ENCODE measurements at regions not wholly inside any gene's neighbourhood (a gene's known extent, or its start where the extent isn't known, plus 50 kb on each side); places are given as distances from the start of the nearest gene placed in this dataset.

GRCh38 chr6:15792842-15793241 lies 130.0 kb upstream of the DTNBP1 start:
- peaks cover 0 to 5% (median 0%) of the 10 kb centered on the region in 5 donors for H3K27me3 Mint-ChIP-seq
- Histone ChIP-seq H3K36me3 (ENCODE audit: control insufficient read depth in 2 of 3, insufficient read depth in 3 of 3, low read length in 3 of 3) (no peaks in the 10 kb centered on the region), H3K27me3 (ENCODE audit: control insufficient read depth in 2 of 2, insufficient read depth in 2 of 2, low read length in 2 of 2) (no peaks in the 10 kb centered on the region), H3K4me3 (ENCODE audit: low read length) (no peak overlapping the region), H3K9me3 (ENCODE audit: control insufficient read depth in 2 of 3, low read length in 3 of 3) (peaks cover 0 to 2% (median 0%) of the 10 kb centered on the region in 3 experiments), H3K27ac (ENCODE audit: low read depth, low read length) (no peak overlapping the region), H3K4me1 (ENCODE audit: control insufficient read depth in 2 of 2, insufficient read depth in 2 of 2, low read length in 2 of 2) (no peaks in the 10 kb centered on the region)
- CTCF ChIA-PET, result no interaction called here
- ATAC-seq (no peak), DNase-seq (no peak)
- no peak overlapping the region for H3K27ac Mint-ChIP-seq
- H3K36me3 Mint-ChIP-seq, result peaks cover 0 to 10% (median 2%) of the 10 kb centered on the region in 5 donors
- intact Hi-C loops (cut with micrococcal nuclease), result no loop called here
- H3K9me3 Mint-ChIP-seq, result peaks cover 6 to 17% (median 9%) of the 10 kb centered on the region in 11 donors
- POLR2A ChIA-PET, result no interaction called here
- no peak overlapping the region for H3K4me3 Mint-ChIP-seq
- peaks cover 0 to 4% (median 0%) of the 10 kb centered on the region in 7 donors for H3K4me1 Mint-ChIP-seq

DNA sequence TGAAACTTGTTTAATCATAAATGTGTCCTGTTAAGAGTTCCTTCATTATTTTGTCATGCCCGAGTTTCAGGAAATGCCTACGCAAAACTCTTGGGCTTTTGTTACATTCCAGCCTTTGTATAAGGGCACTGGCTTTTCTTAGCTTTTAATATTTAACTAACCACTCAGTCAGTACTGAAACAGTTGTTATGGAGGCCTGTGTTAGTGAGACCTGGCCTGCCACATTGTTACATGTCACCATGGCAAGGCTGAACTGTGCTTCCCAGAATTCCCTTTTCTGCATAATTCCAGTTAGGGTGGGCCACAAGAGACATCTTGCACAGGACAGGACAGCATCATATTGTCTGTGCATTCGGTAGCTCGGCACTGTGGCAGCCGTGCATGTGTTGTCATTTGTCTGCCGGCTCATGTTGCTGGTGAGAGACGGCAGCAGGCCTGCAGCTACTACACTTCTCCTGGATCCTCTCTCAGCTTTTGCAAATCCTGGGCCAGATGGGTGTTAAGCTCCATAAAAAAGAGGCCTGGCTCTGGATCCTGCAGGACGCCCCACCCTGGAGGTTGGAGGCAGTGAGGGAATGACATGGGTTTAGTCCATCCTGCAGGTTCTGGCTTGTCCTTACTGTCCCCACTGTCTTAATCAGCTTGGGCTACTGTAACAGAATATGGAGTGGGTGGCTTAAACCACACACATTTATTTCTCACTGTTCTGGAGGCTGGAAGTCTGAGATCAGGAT lies 128.8 kb upstream of the DTNBP1 start:
- Mint-ChIP-seq H3K27ac (no peak overlapping the region), H3K4me1 (peaks cover 0 to 4% (median 0%) of the 10 kb centered on the region in 7 donors), H3K27me3 (peaks cover 0 to 5% (median 0%) of the 10 kb centered on the region in 5 donors), H3K9me3 (peaks cover 0 to 7% (median 2%) of the 10 kb centered on the region in 11 donors), H3K36me3 (peaks cover 0 to 4% (median 0%) of the 10 kb centered on the region in 5 donors), H3K4me3 (no peak overlapping the region)
- no peak overlapping the region for H3K4me3 ChIP-seq (ENCODE audit: low read length)
- no peak overlapping the region for H3K27ac ChIP-seq (ENCODE audit: low read depth, low read length)
- H3K9me3 ChIP-seq (ENCODE audit: control insufficient read depth in 2 of 3, low read length in 3 of 3), result no peaks in the 10 kb centered on the region
- ChIA-PET CTCF (no interaction called here), POLR2A (no interaction called here)
- ATAC-seq (no peak), DNase-seq (no peak)
- intact Hi-C loops (cut with micrococcal nuclease), result no loop called here
- H3K36me3 ChIP-seq (ENCODE audit: control insufficient read depth in 2 of 3, insufficient read depth in 3 of 3, low read length in 3 of 3), result no peaks in the 10 kb centered on the region
- H3K27me3 ChIP-seq (ENCODE audit: control insufficient read depth in 2 of 2, insufficient read depth in 2 of 2, low read length in 2 of 2), result no peaks in the 10 kb centered on the region
- no peaks in the 10 kb centered on the region for H3K4me1 ChIP-seq (ENCODE audit: control insufficient read depth in 2 of 2, insufficient read depth in 2 of 2, low read length in 2 of 2)

- no peak overlapping the region for H3K4me3 Mint-ChIP-seq
- ChIA-PET POLR2A (no interaction called here), CTCF (no interaction called here)
- peaks cover 0 to 9% (median 2%) of the 10 kb centered on the region in 11 donors for H3K9me3 Mint-ChIP-seq
- H3K36me3 Mint-ChIP-seq, result peaks cover 0 to 4% (median 0%) of the 10 kb centered on the region in 5 donors
- H3K9me3 ChIP-seq (ENCODE audit: control insufficient read depth in 2 of 3, low read length in 3 of 3), result no peaks in the 10 kb centered on the region
- H3K4me1 Mint-ChIP-seq, result no peaks in the 10 kb centered on the region
- no peak overlapping the region for H3K27ac Mint-ChIP-seq
- intact Hi-C loops (cut with micrococcal nuclease), result no loop called here
- no peak overlapping the region for H3K4me3 ChIP-seq (ENCODE audit: low read length)
- no peak overlapping the region for H3K27ac ChIP-seq (ENCODE audit: low read depth, low read length)
- H3K27me3 ChIP-seq (ENCODE audit: control insufficient read depth in 2 of 2, insufficient read depth in 2 of 2, low read length in 2 of 2), result no peaks in the 10 kb centered on the region
- no peaks in the 10 kb centered on the region for H3K4me1 ChIP-seq (ENCODE audit: control insufficient read depth in 2 of 2, insufficient read depth in 2 of 2, low read length in 2 of 2)
- no peak for DNase-seq
- ATAC-seq, result no peak
- peaks cover 0 to 5% (median 0%) of the 10 kb centered on the region in 5 donors for H3K27me3 Mint-ChIP-seq
- H3K36me3 ChIP-seq (ENCODE audit: control insufficient read depth in 2 of 3, insufficient read depth in 3 of 3, low read length in 3 of 3), result no peaks in the 10 kb centered on the region
Observed at GRCh38 chr6:15790116-15790515, 127.3 kb upstream of the DTNBP1 start.

DNA sequence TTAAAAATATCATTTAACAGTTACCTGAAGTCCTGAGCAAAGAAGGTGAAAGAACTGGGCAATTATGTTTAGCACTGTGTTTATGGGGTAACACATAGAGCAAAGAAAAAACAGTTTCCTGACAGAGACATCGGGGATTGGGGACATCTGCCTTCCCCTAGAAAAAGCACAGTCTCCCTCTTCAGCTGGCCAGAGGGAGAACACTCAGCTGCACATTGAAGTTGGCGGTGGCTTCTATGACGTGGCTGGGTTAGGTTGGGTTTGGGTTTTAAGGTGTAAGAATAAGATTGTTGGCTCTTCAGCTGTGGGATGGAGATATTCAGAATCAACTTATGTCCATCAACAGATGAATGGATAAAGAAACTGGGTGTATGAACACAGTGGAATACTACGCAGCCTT lies 124.0 kb upstream of the DTNBP1 start:
- POLR2A ChIA-PET, result no interaction called here
- ATAC-seq, result no peak

DNA sequence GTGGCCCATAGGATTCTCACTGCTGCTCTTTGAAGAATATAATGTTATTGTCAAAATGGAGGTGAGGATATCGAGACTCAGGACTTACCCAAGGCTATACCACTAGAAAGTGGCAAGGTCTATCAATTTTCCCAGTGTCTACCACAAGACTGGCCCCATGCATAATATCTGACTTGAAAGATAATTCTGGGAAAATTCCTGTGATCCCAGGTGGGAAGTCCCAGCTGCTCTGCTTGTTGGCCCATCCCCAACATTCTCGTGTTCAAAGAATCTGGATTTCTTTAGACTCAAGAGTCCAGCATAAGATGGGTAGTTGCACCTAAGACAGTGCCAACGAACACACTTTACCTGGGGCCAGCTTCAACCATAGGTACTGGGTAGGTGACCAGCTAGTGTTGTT lies 120.7 kb upstream of the DTNBP1 start:
- Histone ChIP-seq H3K4me1 (ENCODE audit: control insufficient read depth in 2 of 2, insufficient read depth in 2 of 2, low read length in 2 of 2) (no peaks in the 10 kb centered on the region), H3K36me3 (ENCODE audit: control insufficient read depth in 2 of 3, insufficient read depth in 3 of 3, low read length in 3 of 3) (no peaks in the 10 kb centered on the region), H3K4me3 (ENCODE audit: low read length) (no peak overlapping the region), H3K9me3 (ENCODE audit: control insufficient read depth in 2 of 3, low read length in 3 of 3) (no peaks in the 10 kb centered on the region), H3K27ac (ENCODE audit: low read depth, low read length) (no peak overlapping the region), H3K27me3 (ENCODE audit: control insufficient read depth in 2 of 2, insufficient read depth in 2 of 2, low read length in 2 of 2) (no peaks in the 10 kb centered on the region)
- no peak for DNase-seq
- POLR2A ChIA-PET, result no interaction called here
- no peak overlapping the region for H3K27ac Mint-ChIP-seq
- ATAC-seq, result no peak
- peaks cover 0 to 8% (median 4%) of the 10 kb centered on the region in 5 donors for H3K27me3 Mint-ChIP-seq
- H3K36me3 Mint-ChIP-seq, result no peaks in the 10 kb centered on the region
- H3K9me3 Mint-ChIP-seq, result peaks cover 0 to 7% (median 1%) of the 10 kb centered on the region in 11 donors
- H3K4me1 Mint-ChIP-seq, result no peaks in the 10 kb centered on the region
- no peak overlapping the region for H3K4me3 Mint-ChIP-seq
- CTCF ChIA-PET, result no interaction called here
- intact Hi-C loops (cut with micrococcal nuclease), result no loop called here

More for the DNA sequence above, 124.0 kb upstream of the DTNBP1 start:
- Mint-ChIP-seq H3K9me3 (peaks cover 0 to 9% (median 2%) of the 10 kb centered on the region in 11 donors), H3K27me3 (peaks cover 0 to 5% (median 0%) of the 10 kb centered on the region in 5 donors), H3K4me1 (no peaks in the 10 kb centered on the region), H3K4me3 (no peak overlapping the region), H3K36me3 (peaks cover 0 to 4% (median 0%) of the 10 kb centered on the region in 5 donors), H3K27ac (no peak overlapping the region)
- intact Hi-C loops (cut with micrococcal nuclease), result no loop called here
- Histone ChIP-seq H3K27ac (ENCODE audit: low read depth, low read length) (no peak overlapping the region), H3K27me3 (ENCODE audit: control insufficient read depth in 2 of 2, insufficient read depth in 2 of 2, low read length in 2 of 2) (no peaks in the 10 kb centered on the region), H3K4me1 (ENCODE audit: control insufficient read depth in 2 of 2, insufficient read depth in 2 of 2, low read length in 2 of 2) (no peaks in the 10 kb centered on the region), H3K4me3 (ENCODE audit: low read length) (no peak overlapping the region), H3K9me3 (ENCODE audit: control insufficient read depth in 2 of 3, low read length in 3 of 3) (no peaks in the 10 kb centered on the region), H3K36me3 (ENCODE audit: control insufficient read depth in 2 of 3, insufficient read depth in 3 of 3, low read length in 3 of 3) (no peaks in the 10 kb centered on the region)
- DNase-seq, result no peak
- CTCF ChIA-PET, result interaction anchor here (0.9 kb wide), 1 partner anchor 396 kb away, joined by 3 read pairs; no protein-coding TSS in a partner anchor

DNA sequence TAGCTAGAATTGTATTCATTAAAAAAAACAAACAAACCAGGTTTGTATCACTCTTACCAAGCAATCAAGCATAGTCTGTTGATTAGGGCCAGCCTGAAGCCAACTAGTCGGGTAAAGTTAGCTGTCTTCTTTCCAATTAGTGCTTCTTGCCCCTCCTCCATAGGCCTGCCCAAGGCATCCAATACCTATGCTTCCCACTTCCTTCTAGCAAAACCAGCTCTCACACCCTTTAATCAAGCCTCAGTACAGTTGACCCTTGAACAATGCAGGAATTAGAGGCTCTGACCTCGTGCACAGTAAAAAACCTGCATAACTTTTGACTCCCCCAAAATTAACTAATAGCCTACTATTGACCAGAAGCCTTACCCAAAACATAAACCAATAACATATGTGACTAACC lies 119.1 kb upstream of the DTNBP1 start:
- H3K27ac Mint-ChIP-seq, result no peak overlapping the region
- no peak overlapping the region for H3K27ac ChIP-seq (ENCODE audit: low read depth, low read length)

GRCh38 chr6:15781333-15781732 lies 118.5 kb upstream of the DTNBP1 start:
- H3K4me1 Mint-ChIP-seq, result peaks cover 0 to 11% (median 0%) of the 10 kb centered on the region in 7 donors
- no peaks in the 10 kb centered on the region for H3K36me3 ChIP-seq (ENCODE audit: control insufficient read depth in 2 of 3, insufficient read depth in 3 of 3, low read length in 3 of 3)
- H3K27me3 ChIP-seq (ENCODE audit: control insufficient read depth in 2 of 2, insufficient read depth in 2 of 2, low read length in 2 of 2), result no peaks in the 10 kb centered on the region
- no peak overlapping the region for H3K4me3 Mint-ChIP-seq
- no peaks in the 10 kb centered on the region for H3K4me1 ChIP-seq (ENCODE audit: control insufficient read depth in 2 of 2, insufficient read depth in 2 of 2, low read length in 2 of 2)
- intact Hi-C loops (cut with micrococcal nuclease), result no loop called here
- no peaks in the 10 kb centered on the region for H3K9me3 ChIP-seq (ENCODE audit: control insufficient read depth in 2 of 3, low read length in 3 of 3)
- no peak overlapping the region for H3K4me3 ChIP-seq (ENCODE audit: low read length)
- peaks cover 0 to 8% (median 0%) of the 10 kb centered on the region in 5 donors for H3K27me3 Mint-ChIP-seq
- no peak for ATAC-seq
- H3K9me3 Mint-ChIP-seq, result peaks cover 0 to 3% (median 0%) of the 10 kb centered on the region in 11 donors
- no peak overlapping the region for H3K27ac ChIP-seq (ENCODE audit: low read depth, low read length)
- no peaks in the 10 kb centered on the region for H3K36me3 Mint-ChIP-seq
- no peak for DNase-seq
- H3K27ac Mint-ChIP-seq, result no peak overlapping the region
- ChIA-PET POLR2A (no interaction called here), CTCF (no interaction called here)

More for the DNA sequence above, 119.1 kb upstream of the DTNBP1 start:
- DNase-seq (no peak), ATAC-seq (no peak)
- Histone ChIP-seq H3K36me3 (ENCODE audit: control insufficient read depth in 2 of 3, insufficient read depth in 3 of 3, low read length in 3 of 3) (no peaks in the 10 kb centered on the region), H3K4me1 (ENCODE audit: control insufficient read depth in 2 of 2, insufficient read depth in 2 of 2, low read length in 2 of 2) (no peaks in the 10 kb centered on the region), H3K4me3 (ENCODE audit: low read length) (no peak overlapping the region), H3K9me3 (ENCODE audit: control insufficient read depth in 2 of 3, low read length in 3 of 3) (no peaks in the 10 kb centered on the region), H3K27me3 (ENCODE audit: control insufficient read depth in 2 of 2, insufficient read depth in 2 of 2, low read length in 2 of 2) (no peaks in the 10 kb centered on the region)
- no peaks in the 10 kb centered on the region for H3K36me3 Mint-ChIP-seq
- peaks cover 0 to 8% (median 0%) of the 10 kb centered on the region in 5 donors for H3K27me3 Mint-ChIP-seq
- CTCF ChIA-PET, result no interaction called here
- peaks cover 0 to 3% (median 0%) of the 10 kb centered on the region in 11 donors for H3K9me3 Mint-ChIP-seq
- POLR2A ChIA-PET, result no interaction called here
- intact Hi-C loops (cut with micrococcal nuclease), result no loop called here
- peak overlapping the region in 1 of 10 donors; percentile 4 for H3K4me3 Mint-ChIP-seq
- peaks cover 0 to 5% (median 0%) of the 10 kb centered on the region in 7 donors for H3K4me1 Mint-ChIP-seq
